Astrocyte of the spinal cord (primary cell): ENCODE measurements at regions not wholly inside any gene's neighbourhood (a gene's known extent, or its start where the extent isn't known, plus 50 kb on each side); places are given as distances from the start of the nearest gene placed in this dataset.

ENCODE experiments used
- DNase-seq: peaks from one replicate; pipeline ENCODE4 v3.0.0; 2011; ENCODE audit warnings: low read depth, low spot score
- H3K4me3 ChIP-seq: 2 replicates; pipeline ENCODE4 v1.5.1; 2011; ENCODE audit warnings: low read depth, mild to moderate bottlenecking, low read length, moderate library complexity
- CTCF ChIP-seq: IDR thresholded peaks from 2 replicates; pipeline ENCODE4 v1.5.1; 2012; ENCODE audit warnings: low read depth, mild to moderate bottlenecking, low read length, inconsistent platforms
- in situ Hi-C: cut with HindIII; loops from 2 replicates; pipeline ENCODE4 v1.10.0; 2017; ENCODE audit warnings: low sequenced_read_pairs

GRCh38 chr3:74516019-74516418, 98.4 kb downstream of the CNTN3 start:
- in situ Hi-C loops = no loop called here
- DNase-seq = no peak
- TF ChIP-seq CTCF = no peak
- H3K4me3 ChIP-seq = no peak overlapping the region

GRCh38 chr3:74515451-74515850, 99.0 kb downstream of the CNTN3 start:
- no peak overlapping the region for H3K4me3 ChIP-seq
- in situ Hi-C loops = no loop called here
- no peak for DNase-seq
- no peak for TF ChIP-seq CTCF

DNA sequence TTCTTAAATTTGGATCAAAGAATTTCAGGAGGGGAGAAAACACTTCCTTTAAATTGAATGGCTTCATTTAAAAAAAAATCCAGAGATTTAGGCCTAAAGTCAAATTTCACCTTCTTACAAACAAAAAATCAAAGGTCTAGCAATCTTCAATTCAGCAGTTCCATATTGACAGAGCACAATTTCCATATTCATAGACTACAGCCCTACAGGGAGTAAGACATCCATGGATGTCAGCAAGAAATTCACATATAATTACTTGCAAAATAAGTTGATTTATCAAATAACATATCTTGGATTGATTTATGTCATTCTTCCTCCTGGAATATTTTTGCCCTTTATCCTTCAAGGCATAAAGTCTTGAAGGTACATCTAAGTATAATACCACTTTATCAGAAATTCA, 103.4 kb downstream of the CNTN3 start:
- in situ Hi-C loops = no loop called here
- H3K4me3 ChIP-seq = no peak overlapping the region
- DNase-seq = no peak
- TF ChIP-seq CTCF = no peak

DNA sequence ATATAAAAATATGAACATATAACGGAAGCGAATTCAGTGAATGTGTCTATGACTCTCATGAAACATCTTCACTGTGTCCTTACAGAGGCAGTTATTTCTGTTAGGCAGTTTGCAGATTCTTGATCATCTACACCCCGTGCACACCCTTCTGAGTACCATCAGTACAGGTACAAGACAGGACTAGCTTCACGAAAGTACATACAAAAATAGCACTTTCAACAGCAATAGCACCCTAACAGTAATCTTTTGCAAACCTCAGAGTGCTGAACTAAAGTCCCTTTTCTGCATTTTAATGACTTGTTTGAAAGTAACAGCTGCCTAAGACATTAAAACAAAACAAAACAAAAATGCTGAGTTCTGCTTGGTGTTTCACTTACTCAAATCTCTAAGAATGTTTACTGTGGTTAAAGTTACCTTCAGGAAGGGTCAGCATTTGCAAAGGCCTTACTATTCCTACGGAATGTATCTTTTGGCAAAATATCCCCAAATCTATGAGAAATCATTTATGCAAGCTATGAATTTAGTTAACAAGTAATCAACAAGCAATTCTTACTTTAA, 104.1 kb downstream of the CNTN3 start:
- in situ Hi-C loops = no loop called here
- TF ChIP-seq CTCF = no peak

DNA sequence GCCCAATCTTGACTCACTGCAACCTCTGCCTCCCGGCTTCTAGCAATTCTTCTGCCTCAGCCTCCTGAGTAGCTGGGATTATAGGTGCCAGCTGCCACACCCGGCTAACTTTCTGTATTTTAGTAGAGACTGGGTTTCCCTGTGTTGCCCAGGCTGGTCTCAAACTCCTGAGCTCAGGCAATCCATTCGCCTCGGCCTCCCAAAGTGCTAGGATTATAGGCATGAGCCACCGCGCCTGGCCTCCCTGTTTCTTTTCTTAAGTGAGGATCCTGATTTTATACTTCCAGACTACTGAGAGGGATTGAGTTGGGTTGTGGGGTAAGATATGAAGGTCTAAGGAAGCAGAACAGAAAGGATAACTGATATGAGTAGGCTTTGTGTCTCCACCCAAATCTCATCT, 106.8 kb downstream of the CNTN3 start:
- TF ChIP-seq CTCF = no peak
- in situ Hi-C loops = no loop called here
- DNase-seq = no peak
- H3K4me3 ChIP-seq = no peak overlapping the region

More for the DNA sequence above, 104.1 kb downstream of the CNTN3 start:
- no peak overlapping the region for H3K4me3 ChIP-seq
- no peak for DNase-seq

GRCh38 chr3:74506246-74506645, 108.2 kb downstream of the CNTN3 start:
- no peak for DNase-seq
- H3K4me3 ChIP-seq = no peak overlapping the region
- TF ChIP-seq CTCF = no peak
- in situ Hi-C loops = no loop called here

DNA sequence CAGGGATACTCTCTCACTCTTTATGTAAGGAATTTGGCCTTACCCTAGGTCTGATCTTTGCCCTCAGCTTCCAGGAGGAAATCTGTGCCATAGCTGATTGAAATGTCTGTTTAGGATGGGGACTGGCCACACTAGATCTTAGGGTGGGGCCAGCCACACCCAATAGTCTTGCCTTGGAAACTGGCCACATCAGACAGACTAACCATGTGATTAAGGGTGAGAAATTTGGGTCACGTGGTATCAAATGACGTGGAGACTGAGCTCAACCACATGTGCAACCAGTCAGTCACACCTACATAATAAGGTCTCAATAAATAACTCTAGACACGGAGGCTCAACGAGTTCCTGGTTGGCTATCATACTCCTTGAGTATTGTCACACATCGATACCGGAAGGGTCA, 113.5 kb downstream of the CNTN3 start:
- no peak for TF ChIP-seq CTCF
- in situ Hi-C loops = no loop called here
- no peak overlapping the region for H3K4me3 ChIP-seq
- DNase-seq = no peak
